Cerebellar nuclear complex (tissue), 1 donor: ENCODE measurements at regions not wholly inside any gene's neighbourhood (a gene's known extent, or its start where the extent isn't known, plus 50 kb on each side); places are given as distances from the start of the nearest gene placed in this dataset.
"Not testable (repeated sequence)": the region's sequence is repeated elsewhere in the genome, so short reads cannot be mapped to it uniquely, and the experiment has no call there.

Experiments
- DNase-seq, 2 experiments: peaks; one replicate each; lab custom pipeline; 2025; lab: John Stamatoyannopoulos, UW

- DNase-seq, result no peak
These were observed 208.7 kb upstream of the OBI1 start for GRCh38 chr13:78867655-78868054.

GRCh38 chr13:78866076-78866475 lies 207.1 kb upstream of the OBI1 start:
- not testable (repeated sequence) for DNase-seq

DNA sequence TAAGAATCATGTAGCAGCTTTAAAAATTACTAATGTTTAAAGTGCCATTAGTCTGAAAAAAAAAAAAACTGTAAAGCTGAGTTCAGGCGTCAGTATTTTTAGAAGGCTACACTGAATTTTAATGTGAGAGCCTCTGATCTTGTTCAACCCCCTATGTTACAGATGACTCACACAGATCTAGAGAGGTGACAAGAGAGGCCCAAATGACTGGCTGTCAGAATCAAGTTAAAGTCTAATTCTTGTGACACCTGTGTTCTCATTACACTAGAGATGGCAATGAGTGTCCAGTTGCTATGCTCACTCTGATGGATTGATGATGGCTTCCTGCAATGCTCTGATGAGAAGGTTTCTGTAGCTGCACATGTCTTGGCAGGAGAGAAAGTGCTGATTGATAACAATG lies 203.5 kb upstream of the OBI1 start:
- DNase-seq, result no peak

DNA sequence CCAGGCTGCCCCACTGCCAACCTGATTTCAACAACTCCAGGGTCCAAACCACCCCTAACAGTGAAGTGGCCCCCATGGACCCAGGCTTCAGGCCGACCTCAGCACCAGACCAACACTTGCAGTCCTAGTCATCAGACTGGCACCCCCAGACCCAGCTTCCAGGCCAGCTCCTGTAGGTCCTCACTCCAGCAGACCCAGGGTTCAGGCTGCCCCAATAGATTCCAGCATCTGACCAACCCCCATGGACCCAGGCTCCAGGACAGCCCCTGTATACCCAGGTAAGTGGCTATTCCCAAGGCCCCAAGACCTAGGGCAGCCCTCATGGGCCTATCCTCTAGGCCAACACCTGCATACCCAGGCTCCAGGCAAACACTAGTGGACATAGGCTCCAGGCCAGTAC lies 193.8 kb upstream of the OBI1 start:
- no peak for DNase-seq

- no peak for DNase-seq
These were observed 186.9 kb upstream of the OBI1 start for GRCh38 chr13:78845656-78846365.

DNA sequence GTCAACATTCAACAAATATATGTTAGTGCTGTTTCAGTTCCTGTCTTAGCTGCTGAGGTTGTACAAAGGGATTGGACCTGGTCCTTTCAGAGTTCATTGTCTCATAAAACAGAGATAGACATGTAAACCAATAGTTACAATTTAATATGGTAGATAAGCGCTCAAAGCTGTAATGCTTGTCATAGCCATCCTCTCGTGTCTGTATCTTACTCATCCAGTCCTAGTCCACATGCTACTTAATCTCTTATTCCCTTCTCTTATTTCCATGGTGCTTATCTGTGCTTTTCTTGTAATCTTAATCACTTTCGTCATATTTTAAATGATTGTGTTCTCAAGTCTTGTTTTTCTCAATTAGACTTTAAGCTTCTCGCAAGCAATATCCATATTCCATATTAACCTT lies 185.2 kb upstream of the OBI1 start:
- DNase-seq, result no peak

DNA sequence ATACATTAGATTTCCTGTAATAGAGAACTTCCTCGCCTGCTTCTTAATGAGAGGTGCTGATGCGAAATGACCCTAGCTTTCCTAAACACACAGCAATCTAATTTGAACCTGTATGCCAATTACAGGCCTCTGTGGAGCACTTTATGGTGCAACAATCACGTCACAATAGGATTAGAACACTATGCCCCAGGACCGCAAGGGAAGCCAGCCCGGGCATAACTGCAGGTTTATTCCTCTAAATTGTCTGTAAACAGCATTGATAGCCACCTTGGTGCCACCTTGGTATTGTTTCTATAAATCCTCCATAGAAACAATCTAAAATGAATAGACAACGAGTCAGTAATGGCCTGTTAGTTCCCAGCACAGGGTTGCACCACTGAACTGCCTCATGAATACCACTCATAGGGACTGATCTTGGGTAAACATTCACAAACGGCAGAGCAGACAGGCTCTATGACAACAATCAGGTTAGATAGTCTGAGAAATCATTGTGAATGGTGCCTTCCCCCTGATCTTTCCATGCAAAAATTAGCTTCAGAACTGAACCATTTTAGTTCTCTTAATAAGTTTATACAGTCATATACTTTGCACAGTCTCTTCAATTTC lies 182.5 kb upstream of the OBI1 start:
- DNase-seq, result no peak

GRCh38 chr13:78836238-78836784 lies 177.4 kb upstream of the OBI1 start:
- DNase-seq, result no peak

- no peak for DNase-seq
These were observed 173.5 kb upstream of the OBI1 start for GRCh38 chr13:78832461-78832860.

DNA sequence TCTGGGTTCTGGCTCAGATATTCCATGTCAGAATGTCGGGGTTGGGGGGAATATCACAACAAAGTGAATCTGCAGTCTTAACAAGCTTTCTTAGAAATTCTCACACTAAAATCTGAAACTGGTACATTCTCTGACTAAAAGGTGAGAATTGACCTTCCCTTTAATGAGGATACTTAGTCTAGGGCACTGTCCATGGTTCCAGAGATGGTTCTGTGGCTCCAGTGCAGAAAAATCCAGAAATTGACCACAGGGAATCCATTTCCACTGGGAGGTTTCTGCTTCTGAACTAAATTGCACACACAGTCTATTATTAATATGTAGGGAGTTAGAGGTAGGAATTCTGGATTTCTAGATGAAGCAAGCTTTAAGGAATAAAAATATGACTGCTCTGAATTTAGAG lies 171.6 kb upstream of the OBI1 start:
- DNase-seq, result no peak

DNA sequence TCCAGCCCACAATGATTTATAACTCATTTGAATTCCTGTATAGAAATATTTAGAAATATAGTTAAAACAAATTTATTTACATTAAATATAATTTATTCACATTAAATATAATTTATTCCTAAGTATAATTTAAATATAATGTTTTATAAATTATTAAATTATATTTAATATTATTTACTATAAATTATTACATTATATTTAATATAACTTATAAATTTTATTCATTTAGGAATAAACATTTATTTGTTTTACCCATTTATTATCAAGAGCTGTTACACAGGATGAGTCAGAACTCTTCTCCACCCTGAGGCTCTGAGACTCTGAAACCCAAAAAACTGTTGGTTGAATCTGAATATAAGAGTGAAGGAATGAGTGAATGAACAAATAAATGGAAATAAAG lies 170.9 kb upstream of the OBI1 start:
- no peak for DNase-seq

DNA sequence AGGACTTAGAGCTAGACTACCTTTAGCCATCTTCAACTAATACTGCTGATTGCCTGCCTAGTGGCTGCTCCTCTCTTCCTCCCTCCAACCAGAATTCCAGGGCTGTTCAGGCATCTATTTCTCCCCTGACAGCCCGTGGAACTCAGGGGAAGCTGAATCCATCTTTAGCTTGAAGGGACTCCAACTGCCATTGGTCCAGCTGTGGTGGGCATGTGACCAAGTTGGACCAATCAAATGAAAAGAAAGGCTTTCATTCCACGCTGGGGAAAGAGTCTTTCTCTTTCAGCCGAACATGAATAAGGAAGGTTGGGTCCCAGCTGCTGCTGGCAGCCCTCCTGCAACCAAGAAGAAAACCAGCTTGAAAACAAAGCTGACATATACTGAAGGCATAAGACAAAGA lies 168.5 kb upstream of the OBI1 start:
- DNase-seq, result no peak

- DNase-seq, result no peak
These were observed 168.0 kb upstream of the OBI1 start for GRCh38 chr13:78826936-78827335.

DNA sequence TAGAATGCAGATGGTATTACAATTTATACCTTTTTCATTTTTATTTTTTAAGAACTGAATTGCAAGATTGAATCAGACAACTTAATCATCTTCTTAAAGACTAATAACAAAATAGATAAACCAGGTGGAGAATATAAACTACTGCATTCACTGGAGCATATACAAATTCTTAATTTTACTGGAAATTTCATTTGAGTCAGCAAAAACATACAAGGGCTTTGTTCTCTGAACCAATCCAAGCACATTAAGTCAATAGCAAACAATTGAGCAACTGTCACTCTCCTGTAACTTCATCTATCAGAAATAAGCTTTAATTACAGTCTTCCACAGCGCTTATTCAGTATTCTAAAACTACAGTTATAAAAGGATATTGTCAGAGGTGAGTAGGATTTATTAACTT lies 167.4 kb upstream of the OBI1 start:
- DNase-seq, result no peak

- no peak for DNase-seq
These were observed 161.6 kb upstream of the OBI1 start for GRCh38 chr13:78820541-78820940.

GRCh38 chr13:78816592-78816991 lies 157.6 kb upstream of the OBI1 start:
- DNase-seq, result no peak

DNA sequence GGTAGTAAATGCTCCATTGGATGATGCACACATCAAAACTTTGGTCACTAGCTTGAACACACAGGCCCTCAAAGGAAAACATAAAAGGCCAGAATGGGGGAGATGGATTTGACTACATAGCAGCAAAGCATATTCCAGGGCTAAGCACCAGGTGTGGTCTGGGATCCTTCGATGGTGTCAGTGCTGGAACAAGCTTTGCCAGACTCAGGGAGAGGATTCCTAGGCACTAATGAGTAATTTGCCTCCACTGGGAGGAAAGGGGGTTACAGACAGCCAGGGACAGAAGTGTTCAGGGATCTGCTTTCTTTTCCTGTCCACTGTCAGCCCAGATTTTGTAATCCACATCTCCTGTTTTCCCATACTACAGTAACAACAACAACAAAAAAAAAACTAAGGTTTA lies 157.2 kb upstream of the OBI1 start:
- DNase-seq, result no peak

DNA sequence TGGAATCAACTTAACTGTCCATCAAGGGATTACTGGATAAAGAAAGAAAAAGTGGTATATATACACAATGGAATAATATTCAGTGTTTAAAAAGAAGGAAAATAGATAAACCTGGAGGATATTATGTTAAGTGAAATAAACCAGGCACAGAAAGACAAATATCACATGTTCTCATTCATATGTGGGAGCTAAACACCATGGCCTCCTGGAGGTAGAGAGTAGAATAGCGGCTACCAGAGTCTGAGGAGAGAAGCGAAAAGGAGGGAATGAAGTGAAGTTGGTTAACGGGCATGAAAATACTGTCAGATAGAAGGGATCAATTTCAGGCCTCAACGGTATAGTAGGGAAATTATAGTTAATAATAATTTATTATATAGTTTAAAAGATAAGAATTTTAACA lies 147.5 kb upstream of the OBI1 start:
- DNase-seq, result no peak

DNA sequence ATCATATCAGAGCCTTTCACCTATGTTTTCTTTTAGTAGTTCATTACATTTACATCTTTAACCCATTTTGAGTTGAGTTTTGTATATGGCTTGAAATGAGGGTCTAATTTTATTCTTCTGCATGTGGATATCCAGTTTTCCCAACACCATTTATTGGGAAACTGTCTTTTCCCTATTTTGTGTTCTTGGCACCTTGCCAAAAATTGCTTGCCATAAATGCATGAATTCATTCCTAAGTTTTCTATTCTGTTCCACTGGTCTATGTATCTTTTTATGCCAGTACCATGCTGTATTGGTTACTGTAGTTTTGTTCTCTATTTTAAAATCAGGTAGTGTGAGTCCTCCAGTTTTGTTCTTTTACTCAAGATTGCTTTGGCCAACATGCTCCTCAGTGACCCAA lies 144.0 kb upstream of the OBI1 start:
- no peak for DNase-seq

- no peak for DNase-seq
These were observed 128.2 kb upstream of the OBI1 start for GRCh38 chr13:78787190-78787589.

DNA sequence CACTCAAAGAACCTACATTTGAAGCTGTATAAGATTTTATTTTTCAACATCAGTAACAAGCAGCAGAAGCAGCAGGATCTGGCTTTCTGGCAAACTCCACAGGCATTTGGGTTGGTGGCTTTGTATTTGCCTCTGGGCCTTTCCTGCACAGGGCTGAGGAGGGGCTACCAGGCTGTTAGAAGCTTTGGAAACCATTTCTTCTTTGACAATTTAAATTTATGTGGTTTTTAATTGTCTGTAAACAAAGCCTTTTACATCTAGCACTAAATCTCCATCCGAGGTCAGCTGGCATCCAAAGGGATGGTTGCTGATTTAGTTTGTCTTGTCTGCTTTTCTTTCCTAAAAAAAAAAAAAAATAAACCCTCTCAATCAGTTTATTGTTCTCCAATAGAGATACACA lies 127.5 kb upstream of the OBI1 start:
- no peak for DNase-seq

DNA sequence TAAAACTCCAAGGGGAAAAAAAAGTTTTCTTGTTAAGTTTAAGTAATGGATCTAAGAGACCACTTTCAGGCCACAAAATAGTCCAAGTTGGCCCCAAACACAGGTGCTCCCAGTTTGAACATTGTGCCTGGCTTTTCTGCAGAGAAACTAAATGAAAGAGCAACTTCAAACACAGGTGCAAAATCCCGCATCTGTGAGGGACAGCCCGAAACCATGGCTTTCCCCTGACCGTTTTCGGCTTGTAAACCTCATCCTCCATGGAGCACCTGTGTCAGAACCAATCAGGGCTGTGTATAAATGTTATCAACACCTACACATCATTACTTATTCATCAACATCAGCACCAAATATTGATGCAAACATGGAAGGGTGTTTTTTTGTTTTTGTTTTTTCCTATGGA lies 126.8 kb upstream of the OBI1 start:
- no peak for DNase-seq

- DNase-seq, result no peak
These were observed 125.2 kb upstream of the OBI1 start for GRCh38 chr13:78784014-78784750.
